ENCODE measurements at regions not wholly inside any gene's neighbourhood (a gene's known extent, or its start where the extent isn't known, plus 50 kb on each side); places are given as distances from the start of the nearest gene placed in this dataset.

- TF ChIP-seq, protein P1, sequence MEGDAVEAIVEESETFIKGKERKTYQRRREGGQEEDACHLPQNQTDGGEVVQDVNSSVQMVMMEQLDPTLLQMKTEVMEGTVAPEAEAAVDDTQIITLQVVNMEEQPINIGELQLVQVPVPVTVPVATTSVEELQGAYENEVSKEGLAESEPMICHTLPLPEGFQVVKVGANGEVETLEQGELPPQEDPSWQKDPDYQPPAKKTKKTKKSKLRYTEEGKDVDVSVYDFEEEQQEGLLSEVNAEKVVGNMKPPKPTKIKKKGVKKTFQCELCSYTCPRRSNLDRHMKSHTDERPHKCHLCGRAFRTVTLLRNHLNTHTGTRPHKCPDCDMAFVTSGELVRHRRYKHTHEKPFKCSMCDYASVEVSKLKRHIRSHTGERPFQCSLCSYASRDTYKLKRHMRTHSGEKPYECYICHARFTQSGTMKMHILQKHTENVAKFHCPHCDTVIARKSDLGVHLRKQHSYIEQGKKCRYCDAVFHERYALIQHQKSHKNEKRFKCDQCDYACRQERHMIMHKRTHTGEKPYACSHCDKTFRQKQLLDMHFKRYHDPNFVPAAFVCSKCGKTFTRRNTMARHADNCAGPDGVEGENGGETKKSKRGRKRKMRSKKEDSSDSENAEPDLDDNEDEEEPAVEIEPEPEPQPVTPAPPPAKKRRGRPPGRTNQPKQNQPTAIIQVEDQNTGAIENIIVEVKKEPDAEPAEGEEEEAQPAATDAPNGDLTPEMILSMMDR (conservative IDR thresholded peaks at IDR 0.05; ENCODE audit: low read depth in 2 of 2): no peak
- TF ChIP-seq NANOG (IDR thresholded peaks at IDR 0.05; ENCODE audit: borderline replicate concordance): no peak
- no peak for TF ChIP-seq STAT1 (IDR thresholded peaks at IDR 0.05; ENCODE audit: unreplicated experiment)
- TF ChIP-seq REST (IDR thresholded peaks at IDR 0.05; ENCODE audit: unreplicated experiment): no peak
- no peak for TF ChIP-seq ZNF114 (CRISPR knock-in tag; IDR thresholded peaks at IDR 0.05)
- no peak for TF ChIP-seq ETS1 (IDR thresholded peaks at IDR 0.05)
- no peak for TF ChIP-seq EZH2 (IDR thresholded peaks at IDR 0.05; ENCODE audit: low read depth, unreplicated experiment)
- no peak for TF ChIP-seq POLR2AphosphoS5 (IDR thresholded peaks at IDR 0.05; ENCODE audit: low read depth)
- no peak for TF ChIP-seq EZH2phosphoT487 (IDR thresholded peaks at IDR 0.05; ENCODE audit: unreplicated experiment)
- TF ChIP-seq ZNF462 (CRISPR knock-in tag; IDR thresholded peaks at IDR 0.05): no peak
- no peak for TF ChIP-seq JUNB (IDR thresholded peaks at IDR 0.05; ENCODE audit: unreplicated experiment)
- no peak for TF ChIP-seq ZNF331 (CRISPR knock-in tag; IDR thresholded peaks at IDR 0.05; ENCODE audit: low read depth)
- Mint-ChIP-seq H3K27ac (no peak overlapping the region), H3K27me3 (ENCODE audit: insufficient read depth, low read depth, poor library complexity) (peaks cover 8% of the 10 kb centered on the region), H3K4me3 (no peak overlapping the region), H3K9me3 (peaks cover 98% of the 10 kb centered on the region), H3K4me1 (no peaks in the 10 kb centered on the region), H3K36me3 (ENCODE audit: low read depth) (peaks cover 57% of the 10 kb centered on the region; the same call in 2 of the 3 replicates)
- no peaks in the 10 kb centered on the region for H4K20me1 ChIP-seq (replicated peaks; ENCODE audit: insufficient read depth)
- no peak for ATAC-seq
- H2AFZ ChIP-seq: no peak overlapping the region
- no peak overlapping the region for H3K27ac ChIP-seq (ENCODE audit: low read depth)
- H3K27me3 ChIP-seq (ENCODE audit: insufficient read depth): no peaks in the 10 kb centered on the region
- no peaks in the 10 kb centered on the region for H3K36me3 ChIP-seq (ENCODE audit: insufficient read depth)
- DNase-seq (ENCODE audit: low spot score): no peak
- H3K9me2 ChIP-seq (ENCODE audit: insufficient read depth): no peaks in the 10 kb centered on the region
- no peaks in the 10 kb centered on the region for H3F3A ChIP-seq (replicated peaks; ENCODE audit: low read depth)
- no peaks in the 10 kb centered on the region for H3K4me1 ChIP-seq (ENCODE audit: insufficient read depth)
- H3K4me3 ChIP-seq: no peak overlapping the region
- no peaks in the 10 kb centered on the region for H3K79me2 ChIP-seq (replicated peaks; ENCODE audit: insufficient read depth)
- H3K4me2 ChIP-seq: no peak overlapping the region
Measured at GRCh38 chr7:68478326-68478725, 1119.9 kb upstream of the AUTS2 start.
